HEK293 (cell line): ENCODE measurements at regions not wholly inside any gene's neighbourhood (a gene's known extent, or its start where the extent isn't known, plus 50 kb on each side); places are given as distances from the start of the nearest gene placed in this dataset.

Experiments used
- CTCF ChIP-seq: fragments of 450-650 bp; formaldehyde crosslinking; IDR thresholded peaks from 2 replicates; pipeline ENCODE4 v1.5.1; 2016; ENCODE audit warnings: missing biosample characterization, missing genetic modification characterization
- KLF16 ChIP-seq: fragments of 450-650 bp; formaldehyde crosslinking; IDR thresholded peaks from 2 replicates; pipeline ENCODE4 v1.5.1; 2017; ENCODE audit warnings: missing biosample characterization, missing genetic modification characterization
- ZNF449 ChIP-seq: fragments of 450-650 bp; formaldehyde crosslinking; IDR thresholded peaks from 2 replicates; pipeline ENCODE4 v1.5.1; 2017; ENCODE audit warnings: missing biosample characterization, mild to moderate bottlenecking, missing genetic modification characterization, moderate library complexity

- no peak for TF ChIP-seq KLF16 (tag by site-specific recombination)
- TF ChIP-seq CTCF (tag by site-specific recombination) = no peak
- no peak for TF ChIP-seq ZNF449 (tag by site-specific recombination)
Measured at GRCh38 chr5:82796643-82797416, 280.4 kb downstream of the TMEM167A start.
